ENCODE measurements at regions not wholly inside any gene's neighbourhood (a gene's known extent, or its start where the extent isn't known, plus 50 kb on each side); places are given as distances from the start of the nearest gene placed in this dataset.
A peak's percentile ranks its signal among the peaks of the same experiment; 100 is the strongest.

DNA sequence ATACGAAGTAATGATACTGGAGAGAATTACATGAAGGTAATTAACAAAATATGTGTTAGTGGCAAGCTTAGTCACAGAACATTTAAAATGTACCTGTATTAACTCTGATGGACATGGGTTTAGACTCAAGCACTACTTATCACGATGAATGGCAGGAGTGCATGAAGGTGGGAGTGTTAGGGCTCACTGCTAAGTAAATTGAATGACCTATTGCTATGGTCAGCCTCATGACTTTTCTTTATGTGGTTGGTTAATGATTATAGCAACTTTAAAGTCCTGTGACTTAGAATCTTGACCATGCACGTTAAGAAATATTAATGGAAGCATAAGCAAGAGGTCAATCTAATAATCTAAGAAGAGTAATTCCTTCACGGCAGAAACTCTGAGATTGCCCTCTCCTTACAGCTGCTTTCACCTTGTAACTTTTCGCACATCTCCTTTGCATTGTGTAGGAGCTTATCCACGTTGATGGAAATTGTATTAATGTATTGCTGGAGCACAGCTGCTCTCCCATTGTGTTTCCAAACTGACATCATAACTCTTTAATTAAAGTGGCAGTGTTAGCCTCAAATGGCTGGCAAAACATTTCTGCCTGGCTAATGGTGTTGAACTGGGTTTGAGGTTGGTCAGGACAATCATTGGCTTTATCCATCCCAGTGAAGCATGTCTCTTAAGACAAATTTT is 114.5 kb downstream of the RXFP2 start:
- DNase-seq (ENCODE audit: low read depth in 2 of 2): no peak

DNA sequence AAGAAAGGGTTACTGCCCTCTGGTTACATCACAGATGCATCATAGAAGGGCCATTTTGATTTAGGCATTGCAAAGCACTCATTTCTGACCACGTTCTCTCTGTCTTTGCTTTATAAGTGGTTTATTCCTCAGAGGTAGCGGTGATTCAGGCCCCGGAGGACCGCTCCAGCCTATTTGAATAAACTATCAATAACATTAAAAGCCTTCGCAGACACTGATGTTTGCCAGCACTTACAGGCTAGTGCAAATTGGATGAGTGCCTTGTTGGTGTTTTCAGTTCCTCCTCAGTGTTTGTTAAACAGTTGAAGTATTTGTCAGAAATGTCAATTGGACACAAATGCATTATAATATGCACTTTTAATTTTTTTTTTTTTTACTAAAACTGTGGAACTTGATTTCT is 120.2 kb downstream of the RXFP2 start:
- no peak for DNase-seq (ENCODE audit: low read depth in 2 of 2)

DNA sequence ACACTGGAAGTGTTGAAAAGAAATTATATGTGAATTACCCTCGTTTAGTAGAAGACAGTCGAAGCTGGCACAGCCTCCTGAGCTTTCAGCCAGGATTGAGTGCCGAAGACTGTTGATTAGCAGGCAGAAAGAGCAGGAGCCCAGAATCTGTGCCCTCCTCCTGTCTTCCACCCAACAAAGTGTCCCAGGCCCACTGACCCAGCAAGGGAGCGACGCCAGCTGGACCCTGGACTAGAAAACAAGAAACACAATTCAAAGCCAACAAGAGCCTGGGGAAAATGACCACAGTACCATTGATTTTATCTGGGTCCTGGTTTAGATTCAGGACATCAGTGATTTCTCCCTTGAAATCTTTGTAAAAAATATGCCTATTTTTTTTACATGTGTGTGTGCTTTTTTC is 120.7 kb downstream of the RXFP2 start:
- no peak for DNase-seq (ENCODE audit: low read depth in 2 of 2)

DNA sequence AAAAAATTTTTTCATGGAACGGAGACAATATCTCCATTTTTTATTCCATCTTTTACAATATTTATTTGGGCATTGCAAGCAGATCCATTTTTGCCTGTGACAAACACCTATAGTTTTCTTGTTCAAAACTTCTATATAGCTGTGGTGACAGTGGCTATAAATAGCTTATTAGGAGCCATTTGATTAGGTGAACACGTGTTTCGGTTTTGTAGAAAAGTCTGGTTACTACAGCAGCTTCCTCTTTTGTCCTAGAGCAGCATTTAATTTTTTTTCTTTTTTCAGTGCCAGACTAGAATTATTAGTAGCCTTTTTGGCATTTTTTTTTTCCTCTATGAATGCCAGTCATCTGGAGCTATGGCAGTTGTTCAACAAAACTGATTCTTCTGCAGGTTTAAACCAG is 123.5 kb downstream of the RXFP2 start:
- no peak for DNase-seq (ENCODE audit: low read depth in 2 of 2)

DNA sequence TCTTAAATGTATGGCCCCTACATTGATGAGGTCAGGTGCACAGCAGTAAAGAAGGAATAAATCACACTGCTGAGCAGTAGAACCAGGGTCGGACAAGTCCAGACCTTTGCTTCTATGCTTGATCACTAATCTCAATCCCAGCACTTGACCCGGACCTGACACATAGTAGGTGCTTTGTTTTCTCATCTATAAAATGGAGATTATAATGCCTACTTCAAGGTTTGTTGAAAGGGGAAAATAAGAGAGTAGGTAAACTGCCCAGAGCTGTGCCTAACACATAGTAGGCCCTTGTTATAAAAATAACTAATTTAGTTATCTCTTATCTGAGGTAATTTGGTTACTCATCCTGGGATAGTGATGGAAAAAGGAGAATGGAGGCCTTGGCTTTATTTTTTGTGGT is 125.0 kb downstream of the RXFP2 start:
- no peak for DNase-seq (ENCODE audit: low read depth in 2 of 2)

DNA sequence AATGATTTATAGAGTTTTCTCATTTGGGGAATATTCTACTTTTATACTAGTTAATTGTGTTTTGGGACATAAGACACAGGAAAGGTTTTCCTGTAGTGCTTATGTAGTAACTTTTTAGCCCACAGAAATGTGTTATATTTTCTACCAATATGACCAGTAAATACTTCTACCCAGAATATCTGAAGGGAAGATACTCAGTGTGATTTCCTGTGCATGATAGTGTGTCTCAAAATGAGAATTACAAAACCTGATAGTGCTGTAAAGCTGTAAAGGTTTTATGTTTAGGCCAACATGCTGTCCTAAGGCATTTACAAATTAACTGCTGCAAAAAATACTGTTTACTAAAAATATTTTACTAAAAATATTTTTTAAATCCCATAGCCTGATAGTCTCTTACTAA is 126.8 kb downstream of the RXFP2 start:
- no peak for DNase-seq (ENCODE audit: low read depth in 2 of 2)

DNA sequence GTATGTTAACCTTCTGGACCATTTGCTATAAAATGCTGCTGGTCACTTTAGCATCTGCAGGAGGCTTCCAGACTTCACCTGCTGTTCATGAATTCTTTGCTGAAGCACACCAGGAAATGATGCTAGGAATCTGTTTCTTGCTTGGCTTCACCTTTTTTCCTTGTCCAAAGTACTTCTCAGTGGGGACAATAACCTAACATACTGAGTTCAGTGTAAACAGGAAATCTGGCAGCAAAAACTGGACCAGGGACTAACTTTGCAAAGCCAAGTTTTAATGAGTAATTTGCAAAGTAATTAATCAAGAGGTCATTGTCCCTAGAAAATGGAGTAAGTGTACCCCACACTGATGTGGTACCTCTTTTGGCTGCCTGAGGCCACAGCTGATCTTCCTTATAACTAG is 128.4 kb downstream of the RXFP2 start:
- no peak for DNase-seq (ENCODE audit: low read depth in 2 of 2)

DNA sequence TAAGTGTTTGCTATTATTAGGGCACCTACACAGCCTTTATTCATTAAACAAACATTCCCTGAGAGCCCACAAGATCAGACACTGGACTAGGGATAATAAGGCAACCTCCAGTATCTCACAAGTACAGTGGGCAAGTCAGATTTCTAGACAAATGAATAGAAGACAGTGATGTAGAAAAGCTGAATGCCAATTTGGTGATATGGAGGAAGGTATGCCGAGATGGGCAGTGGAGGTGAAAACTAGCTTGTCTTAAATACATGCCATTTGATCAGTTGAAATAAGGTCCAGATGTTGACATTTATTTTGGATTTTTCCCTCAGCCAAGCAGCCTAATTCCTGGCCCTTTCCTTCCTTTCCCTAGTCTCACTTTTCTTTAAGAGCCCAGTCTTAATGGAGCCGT is 130.3 kb downstream of the RXFP2 start:
- DNase-seq (ENCODE audit: low read depth in 2 of 2): no peak

DNA sequence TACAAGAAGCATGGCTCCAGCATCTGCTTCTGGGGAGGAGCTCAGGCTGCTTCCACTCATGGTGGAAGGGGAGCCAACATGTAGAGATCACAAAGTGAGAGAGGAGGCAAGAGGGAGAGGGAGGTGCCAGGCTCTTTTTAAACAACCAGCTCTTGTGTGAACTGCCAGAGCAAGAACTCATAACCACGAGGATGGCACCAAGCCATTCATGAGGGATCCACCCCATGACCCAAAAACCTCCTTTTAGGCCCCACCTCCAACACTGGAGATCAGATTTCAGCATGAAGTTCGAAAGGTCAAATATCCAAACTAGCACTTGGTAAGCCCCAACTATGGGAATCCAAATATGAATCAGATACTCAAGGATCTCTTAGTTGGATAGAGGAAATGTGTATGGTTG is 131.2 kb downstream of the RXFP2 start:
- DNase-seq (ENCODE audit: low read depth in 2 of 2): no peak

DNA sequence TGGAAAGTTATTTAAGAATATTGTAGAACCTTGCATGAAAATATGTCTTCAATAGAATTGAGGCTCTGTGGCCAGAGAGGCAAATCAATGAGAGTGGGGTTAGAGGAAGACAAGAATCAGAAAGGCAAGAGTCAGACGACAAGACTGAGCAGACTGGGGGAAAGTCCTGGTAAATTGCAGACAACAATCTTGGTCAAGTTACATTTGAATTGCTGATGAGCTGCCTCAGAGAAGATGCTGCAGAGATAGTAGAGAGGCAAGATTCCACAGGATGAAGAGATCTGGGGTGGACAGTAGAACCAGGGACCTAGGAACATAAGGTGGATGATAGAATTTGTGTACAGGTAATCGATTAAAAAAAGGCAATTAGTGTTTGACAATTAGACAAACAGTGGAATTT is 133.8 kb downstream of the RXFP2 start:
- no peak for DNase-seq (ENCODE audit: low read depth in 2 of 2)

DNA sequence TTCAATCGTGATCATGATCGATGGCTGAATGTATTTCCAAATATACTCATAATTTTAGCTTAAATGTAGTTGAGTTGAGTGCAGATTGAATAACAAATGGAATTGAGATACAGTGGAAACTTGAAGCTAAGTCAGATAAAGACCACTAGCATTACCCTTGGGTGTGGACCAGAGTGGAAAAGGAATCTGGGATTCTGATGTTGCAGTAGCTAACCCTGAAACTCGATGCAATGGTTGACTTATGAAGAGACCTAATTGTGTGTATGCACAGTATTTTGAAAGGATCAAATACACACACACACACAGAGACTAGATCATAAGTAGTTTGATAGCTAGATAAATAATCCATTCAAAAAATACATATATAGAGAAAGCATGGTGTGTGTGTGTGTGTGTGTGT is 135.8 kb downstream of the RXFP2 start:
- no peak for DNase-seq (ENCODE audit: low read depth in 2 of 2)

DNA sequence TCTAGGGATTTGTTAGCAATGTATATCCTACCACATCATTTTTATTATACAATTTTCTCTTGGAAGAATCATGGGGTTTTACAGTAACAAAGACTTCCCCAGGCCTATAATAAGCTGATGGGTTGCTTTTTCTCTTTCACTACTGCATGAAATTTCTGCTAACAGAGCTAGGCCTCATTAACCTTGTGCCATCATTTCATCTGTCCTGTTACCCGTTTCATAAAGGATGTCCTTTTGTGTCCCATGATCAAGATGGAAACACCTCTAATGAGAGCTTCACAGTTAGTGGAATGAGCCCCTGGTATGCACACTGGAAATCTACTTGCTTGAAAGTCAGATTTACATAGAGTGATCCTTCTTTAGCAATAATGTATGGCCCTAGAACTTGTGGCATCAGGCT is 138.7 kb downstream of the RXFP2 start:
- no peak for DNase-seq (ENCODE audit: low read depth in 2 of 2)

DNA sequence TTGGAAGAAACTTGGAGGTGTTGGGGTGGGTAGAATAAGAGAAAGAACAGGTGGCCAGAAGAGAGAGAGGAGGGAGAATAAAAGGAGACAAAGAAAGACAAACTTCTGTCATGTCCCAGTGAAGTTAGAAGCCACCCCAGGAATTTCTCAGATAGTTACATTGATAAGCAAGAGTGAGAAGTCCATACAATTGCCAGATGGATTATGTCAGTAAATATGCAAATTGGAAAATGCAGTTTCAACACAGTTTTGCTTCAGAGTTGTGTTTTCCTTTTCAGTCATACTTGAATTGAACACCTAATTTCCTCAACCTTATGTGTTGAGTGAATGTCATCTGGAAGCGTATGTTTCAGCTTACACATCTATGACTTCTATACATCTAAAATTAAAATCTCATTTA is 139.2 kb downstream of the RXFP2 start:
- no peak for DNase-seq (ENCODE audit: low read depth in 2 of 2)

DNA sequence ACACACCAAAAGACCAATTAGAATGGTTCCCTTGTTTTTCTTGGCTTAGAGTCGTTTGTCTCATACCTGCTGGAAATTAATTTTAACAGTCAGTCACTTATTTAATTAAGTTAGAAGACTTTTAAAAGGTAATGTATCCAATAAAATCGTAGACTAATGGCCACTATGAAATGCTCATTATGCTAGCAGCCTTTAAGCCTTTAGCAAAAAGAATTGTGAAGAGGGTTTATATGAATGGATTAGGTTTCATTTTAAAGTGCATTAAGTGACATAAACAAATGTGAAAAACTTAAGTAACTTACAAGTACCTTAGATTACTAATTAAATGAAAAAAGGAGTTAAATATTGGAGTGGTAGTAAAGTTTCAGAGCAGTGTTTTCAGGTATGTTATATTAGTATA is 139.6 kb downstream of the RXFP2 start:
- DNase-seq (ENCODE audit: low read depth in 2 of 2): no peak

DNA sequence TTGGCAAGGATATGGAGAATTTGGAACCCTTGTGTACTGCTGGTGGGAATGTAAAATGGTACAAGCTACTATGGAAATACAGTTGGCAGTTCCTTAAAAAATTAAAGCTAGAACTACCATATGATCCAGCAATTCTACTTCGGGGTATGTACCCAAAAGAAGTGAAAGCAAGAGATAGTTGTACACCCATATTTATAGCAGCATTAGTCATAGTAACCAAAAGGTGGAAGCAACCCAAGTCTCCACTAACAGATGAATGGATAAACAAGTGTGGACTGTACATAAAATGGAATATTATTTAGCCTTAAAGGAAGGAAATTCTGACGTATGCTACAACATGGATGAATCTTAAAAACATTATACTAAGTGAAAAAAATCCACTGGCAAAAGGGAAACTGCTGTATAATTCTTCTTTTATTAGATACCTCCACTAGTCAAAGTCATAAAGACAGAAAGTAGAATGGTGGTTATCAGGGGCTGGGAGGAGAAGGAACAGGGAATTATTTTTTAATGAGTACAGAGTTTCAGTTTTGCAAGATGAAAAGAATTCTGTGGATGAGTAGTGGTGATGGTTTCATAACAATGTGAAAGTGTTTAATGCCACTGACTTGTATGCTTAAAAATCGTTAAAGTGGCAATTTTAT is 141.6 kb downstream of the RXFP2 start:
- no peak for DNase-seq (ENCODE audit: low read depth in 2 of 2)

DNA sequence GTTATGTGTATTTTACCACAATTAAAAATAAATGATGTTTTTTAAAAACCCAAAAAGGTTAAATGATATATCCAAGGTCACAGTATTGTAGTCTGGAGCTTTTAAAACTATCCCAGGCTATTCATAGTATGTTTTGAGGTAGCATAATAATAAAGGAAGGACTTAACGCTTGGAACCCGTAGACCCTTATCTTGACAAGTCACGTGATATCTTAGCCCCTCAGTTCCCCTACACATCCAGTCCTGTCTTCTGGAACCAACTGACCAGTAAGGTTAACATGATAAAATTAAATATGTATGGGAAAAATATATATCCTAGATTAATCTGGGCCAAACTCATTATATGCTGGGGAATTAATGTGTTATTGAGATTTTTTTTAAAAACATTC is 142.2 kb downstream of the RXFP2 start:
- DNase-seq (ENCODE audit: low read depth in 2 of 2): no peak

DNA sequence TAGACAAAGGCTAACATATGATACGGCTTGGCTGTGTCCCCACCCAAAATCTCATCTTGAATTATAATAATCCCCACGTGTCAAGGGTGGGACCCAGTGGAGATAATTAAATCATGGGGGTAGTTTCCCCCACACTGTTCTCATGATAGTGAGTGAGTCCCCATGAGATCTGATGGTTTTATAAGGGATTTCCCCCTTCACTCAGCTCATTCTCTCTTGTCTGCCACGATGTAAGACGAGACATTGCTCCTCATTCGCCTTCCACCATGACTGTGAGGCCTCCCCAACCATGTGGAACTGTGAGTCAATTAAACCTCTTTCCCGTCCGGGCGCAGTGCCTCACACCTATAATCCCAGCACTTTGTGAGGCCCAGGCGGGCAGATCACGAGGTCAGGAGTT is 143.5 kb downstream of the RXFP2 start:
- no peak for DNase-seq (ENCODE audit: low read depth in 2 of 2)

DNA sequence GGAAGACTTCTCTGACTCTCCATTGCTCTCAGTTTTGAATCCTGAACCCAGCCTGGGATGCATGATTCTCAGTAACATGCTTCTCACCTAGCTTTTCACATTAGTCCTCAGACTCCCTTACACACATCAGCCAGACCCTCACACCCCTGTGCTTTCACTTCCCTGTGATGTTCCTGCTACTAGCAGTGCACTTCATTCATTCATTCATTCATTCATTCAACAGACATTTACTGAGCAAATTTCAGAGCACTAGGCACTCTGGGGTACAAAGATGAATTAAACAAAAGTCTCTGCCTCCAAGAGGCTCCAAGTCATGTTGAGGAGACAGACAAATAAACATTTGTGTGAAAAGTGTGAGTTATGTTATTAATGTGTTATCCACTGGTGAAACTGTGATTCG is 145.2 kb downstream of the RXFP2 start:
- DNase-seq (ENCODE audit: low read depth in 2 of 2): no peak

DNA sequence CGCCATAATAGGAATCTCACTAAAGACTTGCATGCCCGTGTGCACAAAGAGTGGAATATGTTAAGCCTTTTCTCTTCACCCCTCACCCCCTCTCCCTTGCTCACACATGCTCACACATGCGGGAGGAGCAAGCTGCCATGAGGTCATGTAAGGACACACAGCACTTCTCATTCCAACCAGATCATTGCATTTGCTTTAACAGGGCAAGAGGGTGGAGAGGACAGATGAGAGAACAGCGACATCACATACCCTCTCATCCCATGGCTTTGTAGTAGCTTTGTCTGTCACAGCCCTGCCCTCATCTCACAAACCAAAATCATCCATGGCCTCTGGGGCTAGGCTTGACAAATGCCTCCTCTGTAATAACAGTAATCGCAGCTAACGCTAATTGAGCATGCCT is 145.6 kb upstream of the FRY start:
- DNase-seq (ENCODE audit: low read depth in 2 of 2): no peak

DNA sequence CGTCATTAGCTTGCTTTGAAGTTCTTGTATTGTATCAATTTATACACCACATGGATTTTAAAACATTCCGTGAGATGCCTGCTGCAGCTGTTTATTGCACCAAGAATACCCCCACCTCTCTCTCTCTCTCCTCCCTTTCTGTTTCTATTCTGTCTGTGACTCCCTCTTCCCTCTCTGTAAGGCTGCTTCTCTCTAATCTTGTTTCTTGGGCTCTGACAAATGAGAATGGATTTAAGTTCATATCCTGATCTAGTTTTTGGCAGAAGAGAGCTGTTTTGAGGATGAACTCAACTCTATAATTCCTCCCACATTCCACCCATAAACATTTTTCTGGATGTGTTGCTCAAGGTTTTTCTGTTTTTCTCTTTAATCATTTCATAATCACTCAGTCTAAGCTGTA is 144.3 kb upstream of the FRY start:
- peak; percentile 72 to 75 for DNase-seq (ENCODE audit: low read depth in 2 of 2)

DNA sequence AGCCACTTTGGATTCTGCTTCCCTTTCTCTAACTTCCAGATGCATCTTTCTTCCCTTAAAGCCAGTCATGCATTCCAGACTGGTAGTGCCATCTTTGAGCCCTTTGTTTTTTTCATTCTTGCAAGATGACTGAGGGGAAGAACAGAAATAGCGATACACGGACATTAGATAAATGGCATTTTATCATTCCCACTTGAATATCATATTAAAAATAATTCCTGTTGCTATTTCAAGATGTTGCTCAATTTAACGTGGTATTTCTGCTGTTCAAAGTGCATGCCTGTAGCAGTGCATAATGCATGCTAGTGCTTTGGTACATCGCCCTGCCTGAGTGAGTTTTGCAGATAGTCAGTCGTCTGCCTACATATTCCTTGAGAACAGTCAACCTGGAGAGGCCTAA is 140.6 kb upstream of the FRY start:
- no peak for DNase-seq (ENCODE audit: low read depth in 2 of 2)

DNA sequence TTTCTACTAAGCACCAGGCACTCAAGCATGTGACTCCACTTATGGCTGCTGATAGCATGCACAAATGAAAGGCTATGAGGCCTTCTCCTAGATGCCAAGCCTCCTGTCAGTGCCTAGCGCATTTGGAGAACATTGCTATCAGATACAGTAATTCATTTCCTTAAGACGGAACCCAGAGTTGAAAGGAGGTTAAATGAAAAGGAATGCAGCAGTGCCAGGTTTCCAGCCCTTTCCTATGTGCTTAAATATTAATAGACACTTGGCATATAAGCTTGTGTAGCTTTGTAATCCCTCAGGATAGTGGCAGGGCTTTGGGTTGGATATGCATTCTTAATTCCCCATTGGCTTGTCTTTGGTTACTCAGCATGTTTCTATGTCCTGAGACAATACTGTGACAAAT is 140.1 kb upstream of the FRY start:
- DNase-seq (ENCODE audit: low read depth in 2 of 2): no peak

DNA sequence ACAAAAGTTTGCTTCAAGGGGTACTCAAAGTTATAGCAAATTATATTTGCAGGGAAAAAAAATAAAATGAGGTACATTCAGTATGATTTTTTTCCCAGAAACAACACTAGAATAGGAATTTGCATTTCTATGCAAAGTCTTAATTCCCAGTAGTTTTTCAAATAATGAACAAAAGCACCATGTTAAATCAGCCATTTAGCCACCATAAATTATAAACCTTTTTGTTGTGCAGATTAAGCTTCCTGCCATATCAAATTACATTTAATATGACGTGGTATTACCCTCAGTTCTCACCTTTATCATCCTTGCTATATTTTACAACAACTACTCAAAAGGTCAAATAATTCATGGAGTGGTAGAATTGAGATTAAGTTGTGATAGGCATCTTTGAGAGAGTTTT is 136.6 kb upstream of the FRY start:
- no peak for DNase-seq (ENCODE audit: low read depth in 2 of 2)

DNA sequence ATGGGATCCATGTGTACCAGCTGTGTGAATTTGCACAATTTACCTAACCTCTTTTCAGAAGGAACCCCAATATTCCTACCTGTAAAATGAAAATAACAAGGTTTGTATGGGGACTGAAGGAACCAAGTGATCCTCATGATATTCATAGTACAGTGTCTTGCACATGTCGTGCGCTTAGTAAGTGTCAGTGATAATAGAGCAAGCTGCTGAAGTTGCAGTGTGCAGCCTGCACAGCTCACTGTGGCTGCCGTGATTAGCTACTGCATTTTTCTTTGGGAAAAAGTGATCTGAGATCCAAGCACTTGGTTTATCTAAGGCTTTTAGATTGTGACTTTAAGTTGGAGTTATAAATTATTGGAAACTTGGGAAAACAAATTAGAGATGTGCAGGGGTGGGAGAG is 135.9 kb upstream of the FRY start:
- DNase-seq (ENCODE audit: low read depth in 2 of 2): no peak

Measured in fibroblast of skin of left quadriceps (primary cell).